Mesendoderm (in vitro differentiated cells): ENCODE measurements at regions not wholly inside any gene's neighbourhood (a gene's known extent, or its start where the extent isn't known, plus 50 kb on each side); places are given as distances from the start of the nearest gene placed in this dataset.
A peak's percentile ranks its signal among the peaks of the same experiment; 100 is the strongest.

Experiments used
- DNase-seq: peaks from one replicate; pipeline ENCODE4 v3.0.0; 2013
- H2AK5ac ChIP-seq: 2 replicates; pipeline ENCODE4 v1.6.1; 2013; ENCODE audit warnings: low read length, inconsistent platforms
- H2BK120ac ChIP-seq: 2 replicates; pipeline ENCODE4 v1.6.1; 2013; ENCODE audit warnings: low read depth, mild to moderate bottlenecking, low read length, moderate library complexity, mixed read lengths
- H2BK15ac ChIP-seq: replicated peaks from 2 replicates; pipeline ENCODE4 v1.6.1; 2013; ENCODE audit warnings: low read depth, mild to moderate bottlenecking, moderate library complexity
- H2BK5ac ChIP-seq: 2 replicates; pipeline ENCODE4 v1.6.1; 2013; ENCODE audit warnings: low read length, inconsistent platforms
- H3K18ac ChIP-seq: 2 replicates; pipeline ENCODE4 v1.6.1; 2013; ENCODE audit warnings: mild to moderate bottlenecking, low read length, mixed read lengths
- H3K23ac ChIP-seq: one replicate; pipeline ENCODE4 v1.6.1; 2013; ENCODE audit warnings: low read length
- H3K27ac ChIP-seq: 2 replicates; pipeline ENCODE4 v1.5.1; 2013; ENCODE audit warnings: low read depth, mild to moderate bottlenecking, inconsistent platforms, low read length, moderate library complexity
- H3K27me3 ChIP-seq: 2 replicates; pipeline ENCODE4 v1.6.1; 2013; ENCODE audit warnings: low read length, control low read depth, mild to moderate bottlenecking, inconsistent platforms; ENCODE audit not compliant: insufficient read depth, poor library complexity
- H3K36me3 ChIP-seq: 2 replicates; pipeline ENCODE4 v1.6.1; 2013; ENCODE audit warnings: low read length, inconsistent platforms; ENCODE audit not compliant: control insufficient read depth, insufficient read depth
- H3K4ac ChIP-seq: one replicate; pipeline ENCODE4 v1.6.1; 2013; ENCODE audit warnings: low read depth, mild to moderate bottlenecking, low read length, moderate library complexity
- H3K4me1 ChIP-seq: 2 replicates; pipeline ENCODE4 v1.6.1; 2013; ENCODE audit warnings: low read depth, low read length, inconsistent platforms; ENCODE audit not compliant: control insufficient read depth
- H3K4me2 ChIP-seq: 2 replicates; pipeline ENCODE4 v1.6.1; 2013; ENCODE audit warnings: low read length
- H3K4me3 ChIP-seq: 2 replicates; pipeline ENCODE4 v1.5.1; 2013; ENCODE audit warnings: mild to moderate bottlenecking, low read length
- H3K56ac ChIP-seq: one replicate; pipeline ENCODE4 v1.6.1; 2013; ENCODE audit warnings: low read length
- H3K79me1 ChIP-seq: 2 replicates; pipeline ENCODE4 v1.6.1; 2013; ENCODE audit warnings: low read length, inconsistent platforms
- H3K79me2 ChIP-seq: 2 replicates; pipeline ENCODE4 v1.6.1; 2013; ENCODE audit warnings: mild to moderate bottlenecking, low read length; ENCODE audit not compliant: control insufficient read depth, insufficient read depth
- H3K9ac ChIP-seq: 2 replicates; pipeline ENCODE4 v1.6.1; 2013; ENCODE audit warnings: low read length, inconsistent platforms
- H4K5ac ChIP-seq: one replicate; pipeline ENCODE4 v1.6.1; 2013; ENCODE audit warnings: low read length
- H4K8ac ChIP-seq: one replicate; pipeline ENCODE4 v1.6.1; 2013; ENCODE audit warnings: low read depth, mild to moderate bottlenecking, control low read depth, low read length, moderate library complexity
- WGBS: extraction: QIAGEN DNeasy Blood & Tissue Kit; methylation state at CpG from one replicate; pipeline ENCODE4 v1.1.7; 2013; ENCODE audit warnings: low lambda C conversion rate, missing lambda C conversion rate; ENCODE audit not compliant: insufficient coverage; ENCODE audit errors: extremely low coverage; 5-methylcytosine and 5-hydroxymethylcytosine counted together

- H3K4me1 ChIP-seq = no peaks in the 10 kb centered on the region
- H3K4me3 ChIP-seq = no peak overlapping the region
- no peak overlapping the region for H3K4me2 ChIP-seq
- H3K36me3 ChIP-seq = no peaks in the 10 kb centered on the region
- no peak overlapping the region for H3K23ac ChIP-seq
- no peaks in the 10 kb centered on the region for H3K79me2 ChIP-seq
- H3K27ac ChIP-seq = no peak overlapping the region
- H4K5ac ChIP-seq = no peak overlapping the region
- H3K56ac ChIP-seq = no peak overlapping the region
- H3K18ac ChIP-seq = no peak overlapping the region
- WGBS = no CpG with 5 or more reads among the region's 3 CpGs
- H4K8ac ChIP-seq = no peak overlapping the region
- H2BK5ac ChIP-seq = no peak overlapping the region
- no peak overlapping the region for H2BK120ac ChIP-seq
- no peak overlapping the region for H3K9ac ChIP-seq
- no peaks in the 10 kb centered on the region for H3K79me1 ChIP-seq
- no peak overlapping the region for H3K4ac ChIP-seq
- H2BK15ac ChIP-seq = no peak overlapping the region
- H2AK5ac ChIP-seq = no peak overlapping the region
- no peaks in the 10 kb centered on the region for H3K27me3 ChIP-seq
- DNase-seq = peak; percentile 48
Observed at GRCh38 chr13:56351041-56351440, 789.7 kb upstream of the PRR20A start.

GRCh38 chr13:56352361-56352760 lies 788.4 kb upstream of the PRR20A start:
- no peak overlapping the region for H3K27ac ChIP-seq
- no peak overlapping the region for H4K8ac ChIP-seq
- H3K4me1 ChIP-seq = no peaks in the 10 kb centered on the region
- H3K79me1 ChIP-seq = no peaks in the 10 kb centered on the region
- H3K4me3 ChIP-seq = no peak overlapping the region
- no peak overlapping the region for H3K9ac ChIP-seq
- H2BK120ac ChIP-seq = no peak overlapping the region
- no peak overlapping the region for H3K4me2 ChIP-seq
- no peak overlapping the region for H2AK5ac ChIP-seq
- H3K18ac ChIP-seq = no peak overlapping the region
- DNase-seq = no peak
- H2BK15ac ChIP-seq = no peak overlapping the region
- no peaks in the 10 kb centered on the region for H3K79me2 ChIP-seq
- WGBS = no CpG with 5 or more reads among the region's 4 CpGs
- no peaks in the 10 kb centered on the region for H3K27me3 ChIP-seq
- no peak overlapping the region for H3K56ac ChIP-seq
- H3K23ac ChIP-seq = no peak overlapping the region
- H3K36me3 ChIP-seq = no peaks in the 10 kb centered on the region
- H3K4ac ChIP-seq = no peak overlapping the region
- H2BK5ac ChIP-seq = no peak overlapping the region
- no peak overlapping the region for H4K5ac ChIP-seq

- DNase-seq = no peak
- H3K4me3 ChIP-seq = no peak overlapping the region
- no peak overlapping the region for H2BK5ac ChIP-seq
- H3K23ac ChIP-seq = no peak overlapping the region
- H2AK5ac ChIP-seq = no peak overlapping the region
- no peak overlapping the region for H3K4ac ChIP-seq
- no peaks in the 10 kb centered on the region for H3K27me3 ChIP-seq
- H3K4me1 ChIP-seq = no peaks in the 10 kb centered on the region
- no peaks in the 10 kb centered on the region for H3K36me3 ChIP-seq
- H3K4me2 ChIP-seq = no peak overlapping the region
- H3K27ac ChIP-seq = no peak overlapping the region
- no peak overlapping the region for H3K56ac ChIP-seq
- no peak overlapping the region for H2BK120ac ChIP-seq
- H2BK15ac ChIP-seq = no peak overlapping the region
- no peak overlapping the region for H4K8ac ChIP-seq
- H3K79me1 ChIP-seq = no peaks in the 10 kb centered on the region
- no peak overlapping the region for H3K9ac ChIP-seq
- H3K18ac ChIP-seq = no peak overlapping the region
- H4K5ac ChIP-seq = no peak overlapping the region
- no peaks in the 10 kb centered on the region for H3K79me2 ChIP-seq
Observed at GRCh38 chr13:56352901-56353300, 787.8 kb upstream of the PRR20A start.

GRCh38 chr13:56356690-56357089 lies 784.0 kb upstream of the PRR20A start:
- Histone ChIP-seq H3K9ac (no peak overlapping the region), H3K79me2 (no peaks in the 10 kb centered on the region), H3K56ac (no peak overlapping the region), H2BK5ac (no peak overlapping the region), H2AK5ac (no peak overlapping the region), H3K27ac (no peak overlapping the region), H3K18ac (no peak overlapping the region), H3K4me1 (no peaks in the 10 kb centered on the region), H3K36me3 (no peaks in the 10 kb centered on the region), H3K4ac (no peak overlapping the region), H2BK120ac (no peak overlapping the region), H4K5ac (no peak overlapping the region), H4K8ac (no peak overlapping the region), H3K4me3 (no peak overlapping the region), H3K23ac (no peak overlapping the region), H2BK15ac (no peak overlapping the region), H3K4me2 (no peak overlapping the region), H3K79me1 (no peaks in the 10 kb centered on the region), H3K27me3 (no peaks in the 10 kb centered on the region)
- no CpG with 5 or more reads among the region's 1 CpG for WGBS
- DNase-seq = no peak

- WGBS = no CpG with 5 or more reads among the region's 1 CpG
- no peak overlapping the region for H2BK15ac ChIP-seq
Observed at GRCh38 chr13:56378566-56378965, 762.2 kb upstream of the PRR20A start.

GRCh38 chr13:56393549-56393948 lies 747.2 kb upstream of the PRR20A start:
- no peak for DNase-seq
- no peaks in the 10 kb centered on the region for H3K36me3 ChIP-seq
- H3K4ac ChIP-seq = no peak overlapping the region
- H3K79me2 ChIP-seq = no peaks in the 10 kb centered on the region
- H2BK5ac ChIP-seq = no peak overlapping the region
- no peak overlapping the region for H2BK15ac ChIP-seq
- H4K5ac ChIP-seq = no peak overlapping the region
- H3K79me1 ChIP-seq = no peaks in the 10 kb centered on the region
- no peak overlapping the region for H3K4me3 ChIP-seq
- H3K56ac ChIP-seq = no peak overlapping the region
- no CpG with 5 or more reads among the region's 1 CpG for WGBS
- H4K8ac ChIP-seq = no peak overlapping the region
- H3K9ac ChIP-seq = no peak overlapping the region
- no peak overlapping the region for H2AK5ac ChIP-seq
- no peak overlapping the region for H3K18ac ChIP-seq
- H3K27me3 ChIP-seq = no peaks in the 10 kb centered on the region
- H3K4me1 ChIP-seq = no peaks in the 10 kb centered on the region
- H3K27ac ChIP-seq = no peak overlapping the region
- H2BK120ac ChIP-seq = no peak overlapping the region
- no peak overlapping the region for H3K23ac ChIP-seq
- no peak overlapping the region for H3K4me2 ChIP-seq

More at GRCh38 chr13:56378566-56378965, 762.2 kb upstream of the PRR20A start:
- Histone ChIP-seq H3K79me2 (no peaks in the 10 kb centered on the region), H4K8ac (no peak overlapping the region), H3K4ac (no peak overlapping the region), H3K4me3 (no peak overlapping the region), H3K4me2 (no peak overlapping the region), H2BK5ac (no peak overlapping the region), H3K27ac (no peak overlapping the region), H3K9ac (no peak overlapping the region), H4K5ac (no peak overlapping the region), H3K79me1 (no peaks in the 10 kb centered on the region), H2BK120ac (no peak overlapping the region), H3K36me3 (no peaks in the 10 kb centered on the region), H3K4me1 (no peaks in the 10 kb centered on the region), H3K56ac (no peak overlapping the region), H2AK5ac (no peak overlapping the region), H3K23ac (no peak overlapping the region), H3K27me3 (no peaks in the 10 kb centered on the region), H3K18ac (no peak overlapping the region)
- DNase-seq = no peak
